ENCODE measurements at regions not wholly inside any gene's neighbourhood (a gene's known extent, or its start where the extent isn't known, plus 50 kb on each side); places are given as distances from the start of the nearest gene placed in this dataset.

DNA sequence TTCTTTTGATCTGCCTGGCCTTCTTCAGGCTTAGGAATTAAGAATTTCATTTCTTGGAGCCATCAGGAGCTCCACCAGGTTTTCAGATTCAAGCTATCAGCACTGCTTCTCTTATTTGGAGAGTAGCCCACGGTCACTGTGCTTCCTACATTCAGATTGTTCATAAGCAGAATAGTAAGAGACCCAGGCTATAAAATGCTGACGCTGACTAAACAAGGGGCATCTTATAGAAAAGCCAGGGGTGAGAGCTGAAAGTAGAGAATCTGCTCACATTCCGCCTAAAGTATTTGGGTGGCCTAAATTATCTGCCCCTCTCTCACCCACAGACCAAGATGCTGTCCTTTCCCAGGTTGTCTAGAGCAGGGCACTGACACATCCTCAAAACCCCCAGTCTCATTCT is 120.3 kb upstream of the SULT1C3 start:
- TF ChIP-seq EZH2phosphoT487 (IDR thresholded peaks at IDR 0.05; ENCODE audit: low read depth): no peak
- TF ChIP-seq, protein P1, sequence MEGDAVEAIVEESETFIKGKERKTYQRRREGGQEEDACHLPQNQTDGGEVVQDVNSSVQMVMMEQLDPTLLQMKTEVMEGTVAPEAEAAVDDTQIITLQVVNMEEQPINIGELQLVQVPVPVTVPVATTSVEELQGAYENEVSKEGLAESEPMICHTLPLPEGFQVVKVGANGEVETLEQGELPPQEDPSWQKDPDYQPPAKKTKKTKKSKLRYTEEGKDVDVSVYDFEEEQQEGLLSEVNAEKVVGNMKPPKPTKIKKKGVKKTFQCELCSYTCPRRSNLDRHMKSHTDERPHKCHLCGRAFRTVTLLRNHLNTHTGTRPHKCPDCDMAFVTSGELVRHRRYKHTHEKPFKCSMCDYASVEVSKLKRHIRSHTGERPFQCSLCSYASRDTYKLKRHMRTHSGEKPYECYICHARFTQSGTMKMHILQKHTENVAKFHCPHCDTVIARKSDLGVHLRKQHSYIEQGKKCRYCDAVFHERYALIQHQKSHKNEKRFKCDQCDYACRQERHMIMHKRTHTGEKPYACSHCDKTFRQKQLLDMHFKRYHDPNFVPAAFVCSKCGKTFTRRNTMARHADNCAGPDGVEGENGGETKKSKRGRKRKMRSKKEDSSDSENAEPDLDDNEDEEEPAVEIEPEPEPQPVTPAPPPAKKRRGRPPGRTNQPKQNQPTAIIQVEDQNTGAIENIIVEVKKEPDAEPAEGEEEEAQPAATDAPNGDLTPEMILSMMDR (IDR thresholded peaks at IDR 0.05; ENCODE audit: low read depth, low read length): no peak
- Histone ChIP-seq H3K27me3 (ENCODE audit: low read depth, low read length) (no peaks in the 10 kb centered on the region), H3K4me3 (ENCODE audit: low read length) (no peak overlapping the region), H3K9me3 (ENCODE audit: insufficient read depth, low read length) (no peaks in the 10 kb centered on the region), H3K9ac (ENCODE audit: low read length) (no peak overlapping the region), H3K4me2 (ENCODE audit: low read length) (no peak overlapping the region), H3K27ac (ENCODE audit: low read length) (no peak overlapping the region), H2AFZ (ENCODE audit: low read depth, low read length) (no peak overlapping the region), H3K4me1 (ENCODE audit: low read length) (no peaks in the 10 kb centered on the region), H4K20me1 (ENCODE audit: insufficient read depth, low read length) (no peaks in the 10 kb centered on the region), H3K36me3 (replicated peaks; ENCODE audit: low read depth, low read length) (no peaks in the 10 kb centered on the region), H3K79me2 (ENCODE audit: low read length) (no peaks in the 10 kb centered on the region)

DNA sequence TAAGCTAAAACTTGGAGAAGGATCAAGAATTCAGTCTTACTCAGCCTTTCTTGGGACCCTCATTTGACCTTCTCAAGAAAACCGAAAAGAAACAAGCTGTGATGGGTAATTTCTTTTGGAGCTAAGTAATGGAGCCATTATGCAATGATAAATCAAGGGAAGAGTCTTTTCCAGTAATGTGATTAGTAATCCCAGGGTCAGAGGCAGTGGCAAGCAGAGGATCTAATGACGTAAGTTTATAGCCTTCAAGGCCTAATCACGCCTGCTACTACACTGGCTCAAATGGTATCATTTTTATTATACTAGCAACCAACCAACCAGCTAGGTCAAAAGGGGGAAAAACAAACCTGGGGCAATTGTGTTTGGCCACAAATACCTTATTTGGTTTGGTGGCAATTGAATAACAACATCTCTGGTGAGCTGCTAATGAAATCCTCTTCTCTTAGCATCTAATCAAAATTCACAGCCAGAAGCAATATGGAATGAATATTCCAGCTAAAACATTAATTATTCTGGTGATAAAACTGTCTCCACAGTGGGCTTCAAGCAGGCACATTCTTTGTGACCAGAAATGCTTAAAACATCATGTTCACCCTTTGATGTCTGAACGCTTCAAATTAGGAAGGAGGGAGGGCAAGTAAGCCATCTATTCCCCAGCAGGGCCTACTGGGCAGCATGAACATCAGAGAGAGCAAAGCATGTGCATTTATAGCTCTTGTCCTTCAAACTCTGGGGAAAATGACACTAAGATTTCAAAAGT is 114.9 kb upstream of the SULT1C3 start:
- no peak overlapping the region for H3K9ac ChIP-seq (ENCODE audit: low read length)

DNA sequence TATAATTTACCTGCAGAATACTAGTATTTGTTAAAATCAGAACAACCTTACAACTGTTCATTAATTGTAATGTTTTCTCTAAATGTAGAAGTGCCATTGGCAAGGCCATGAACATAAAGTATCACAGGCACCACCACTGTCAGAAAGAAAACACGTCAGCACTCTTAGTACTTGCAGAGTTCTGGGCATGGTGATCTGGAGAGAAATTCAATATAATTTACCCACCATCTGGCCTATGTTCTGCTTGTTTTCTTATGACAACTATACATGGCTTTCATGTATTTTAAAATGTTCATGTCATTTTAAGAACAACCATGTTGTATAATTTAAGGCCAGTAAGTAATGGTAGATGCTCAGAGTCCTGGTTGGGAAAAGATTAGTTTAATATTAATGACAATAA is 114.2 kb upstream of the SULT1C3 start:
- Histone ChIP-seq H4K20me1 (ENCODE audit: insufficient read depth, low read length) (no peaks in the 10 kb centered on the region), H3K4me1 (ENCODE audit: low read length) (no peaks in the 10 kb centered on the region), H3K4me3 (ENCODE audit: low read length) (no peak overlapping the region), H3K4me2 (ENCODE audit: low read length) (no peak overlapping the region), H3K27me3 (ENCODE audit: low read depth, low read length) (no peaks in the 10 kb centered on the region), H3K9me3 (ENCODE audit: insufficient read depth, low read length) (no peaks in the 10 kb centered on the region), H3K9ac (ENCODE audit: low read length) (no peak overlapping the region), H3K36me3 (replicated peaks; ENCODE audit: low read depth, low read length) (no peaks in the 10 kb centered on the region), H3K79me2 (ENCODE audit: low read length) (no peaks in the 10 kb centered on the region), H2AFZ (ENCODE audit: low read depth, low read length) (no peak overlapping the region), H3K27ac (ENCODE audit: low read length) (no peak overlapping the region)
- TF ChIP-seq, protein P1 (IDR thresholded peaks at IDR 0.05; ENCODE audit: low read depth, low read length): no peak
- no peak for TF ChIP-seq EZH2phosphoT487 (IDR thresholded peaks at IDR 0.05; ENCODE audit: low read depth)

More for the DNA sequence above, 114.9 kb upstream of the SULT1C3 start:
- Histone ChIP-seq H3K27me3 (ENCODE audit: low read depth, low read length) (no peaks in the 10 kb centered on the region), H3K79me2 (ENCODE audit: low read length) (no peaks in the 10 kb centered on the region), H4K20me1 (ENCODE audit: insufficient read depth, low read length) (no peaks in the 10 kb centered on the region), H3K36me3 (replicated peaks; ENCODE audit: low read depth, low read length) (no peaks in the 10 kb centered on the region), H3K27ac (ENCODE audit: low read length) (no peak overlapping the region), H3K4me2 (ENCODE audit: low read length) (no peak overlapping the region), H2AFZ (ENCODE audit: low read depth, low read length) (no peak overlapping the region), H3K4me3 (ENCODE audit: low read length) (no peak overlapping the region), H3K4me1 (ENCODE audit: low read length) (no peaks in the 10 kb centered on the region), H3K9me3 (ENCODE audit: insufficient read depth, low read length) (no peaks in the 10 kb centered on the region)
- TF ChIP-seq EZH2phosphoT487 (IDR thresholded peaks at IDR 0.05; ENCODE audit: low read depth): no peak
- TF ChIP-seq, protein P1 (IDR thresholded peaks at IDR 0.05; ENCODE audit: low read depth, low read length): no peak

DNA sequence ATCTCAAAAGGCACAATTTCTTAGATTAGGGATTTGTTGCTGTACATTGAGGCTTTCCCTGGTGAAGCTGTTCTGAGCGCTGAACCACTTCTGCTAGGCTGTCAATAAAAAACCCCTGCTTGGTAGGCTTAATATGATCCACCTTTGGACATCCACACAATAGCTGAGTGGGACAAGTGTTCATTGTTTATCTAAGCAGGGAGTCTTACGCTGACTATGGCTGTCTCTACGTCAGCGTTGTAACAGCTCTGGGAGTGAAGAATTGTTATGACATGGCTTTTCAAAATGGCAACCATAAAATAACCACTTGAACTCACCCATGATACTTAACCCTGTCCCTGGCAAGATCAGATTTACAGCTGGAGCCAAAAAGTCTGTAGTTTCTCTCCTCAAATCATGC is 111.5 kb upstream of the SULT1C3 start:
- no peak for TF ChIP-seq EZH2phosphoT487 (IDR thresholded peaks at IDR 0.05; ENCODE audit: low read depth)
- TF ChIP-seq, protein P1 (IDR thresholded peaks at IDR 0.05; ENCODE audit: low read depth, low read length): no peak
- H2AFZ ChIP-seq (ENCODE audit: low read depth, low read length): no peak overlapping the region

More for the DNA sequence above, 111.5 kb upstream of the SULT1C3 start:
- H3K36me3 ChIP-seq (replicated peaks; ENCODE audit: low read depth, low read length): no peaks in the 10 kb centered on the region
- H3K9ac ChIP-seq (ENCODE audit: low read length): no peak overlapping the region
- H3K27ac ChIP-seq (ENCODE audit: low read length): no peak overlapping the region
- no peaks in the 10 kb centered on the region for H3K27me3 ChIP-seq (ENCODE audit: low read depth, low read length)
- no peaks in the 10 kb centered on the region for H3K79me2 ChIP-seq (ENCODE audit: low read length)
- no peaks in the 10 kb centered on the region for H4K20me1 ChIP-seq (ENCODE audit: insufficient read depth, low read length)
- no peak overlapping the region for H3K4me3 ChIP-seq (ENCODE audit: low read length)
- H3K9me3 ChIP-seq (ENCODE audit: insufficient read depth, low read length): no peaks in the 10 kb centered on the region
- H3K4me1 ChIP-seq (ENCODE audit: low read length): no peaks in the 10 kb centered on the region
- no peak overlapping the region for H3K4me2 ChIP-seq (ENCODE audit: low read length)
